ENCODE measurements at regions not wholly inside any gene's neighbourhood (a gene's known extent, or its start where the extent isn't known, plus 50 kb on each side); places are given as distances from the start of the nearest gene placed in this dataset.

GRCh38 chr2:3099860-3100234 lies 277.8 kb downstream of the EIPR1 start:
- DNase-seq, result no peak

GRCh38 chr2:3099145-3099859 lies 278.3 kb downstream of the EIPR1 start:
- DNase-seq, result no peak

- DNase-seq, result no peak
Observed at GRCh38 chr2:3098231-3098630, 279.4 kb downstream of the EIPR1 start.

- no peak for DNase-seq
Observed at GRCh38 chr2:3097804-3098203, 279.8 kb downstream of the EIPR1 start.

- no peak for DNase-seq
Observed at GRCh38 chr2:3094999-3095958, 282.3 kb downstream of the EIPR1 start.

- no peak for DNase-seq
Observed at GRCh38 chr2:3094318-3094717, 283.3 kb downstream of the EIPR1 start.

- no peak for DNase-seq
Observed at GRCh38 chr2:3091696-3092095, 285.9 kb downstream of the EIPR1 start.

- DNase-seq, result no peak
Observed at GRCh38 chr2:3082705-3083104, 294.9 kb downstream of the EIPR1 start.

GRCh38 chr2:3079959-3080948 lies 297.4 kb downstream of the EIPR1 start:
- DNase-seq, result no peak

- DNase-seq, result no peak
Observed at GRCh38 chr2:3079466-3079865, 298.2 kb downstream of the EIPR1 start.

- DNase-seq, result peak; percentile 6
Observed at GRCh38 chr2:3078684-3079083, 298.9 kb downstream of the EIPR1 start.

GRCh38 chr2:3076848-3077642 lies 300.6 kb downstream of the EIPR1 start:
- no peak for DNase-seq

GRCh38 chr2:3075991-3076340 lies 301.7 kb downstream of the EIPR1 start:
- DNase-seq, result no peak

- no peak for DNase-seq
Observed at GRCh38 chr2:3075316-3075990, 302.2 kb downstream of the EIPR1 start.

- no peak for DNase-seq
Observed at GRCh38 chr2:3073704-3074103, 303.9 kb downstream of the EIPR1 start.

- DNase-seq, result no peak
Observed at GRCh38 chr2:3073041-3073595, 304.5 kb downstream of the EIPR1 start.

GRCh38 chr2:3071685-3072263 lies 305.8 kb downstream of the EIPR1 start:
- no peak for DNase-seq

- DNase-seq, result no peak
Observed at GRCh38 chr2:3066831-3067230, 310.8 kb downstream of the EIPR1 start.

GRCh38 chr2:3065928-3066327 lies 311.7 kb downstream of the EIPR1 start:
- DNase-seq, result no peak

GRCh38 chr2:3062476-3063260 lies 314.9 kb downstream of the EIPR1 start:
- DNase-seq, result no peak

All from NCI-H226 (cell line).